GM12875 (cell line): ENCODE measurements at regions not wholly inside any gene's neighbourhood (a gene's known extent, or its start where the extent isn't known, plus 50 kb on each side); places are given as distances from the start of the nearest gene placed in this dataset.

Source experiments
- H3K4me3 ChIP-seq: one replicate; pipeline ENCODE4 v1.5.1; 2011; ENCODE audit warnings: low read depth, low read length, control low read depth
- TF ChIP-seq, protein P1 (sequence below): IDR thresholded peaks from 2 replicates; pipeline ENCODE4 v1.5.1; 2011; ENCODE audit warnings: low read depth, mild to moderate bottlenecking, control low read depth, inconsistent platforms, low read length, moderate library complexity, borderline replicate concordance; ENCODE audit not compliant: insufficient read depth

DNA sequence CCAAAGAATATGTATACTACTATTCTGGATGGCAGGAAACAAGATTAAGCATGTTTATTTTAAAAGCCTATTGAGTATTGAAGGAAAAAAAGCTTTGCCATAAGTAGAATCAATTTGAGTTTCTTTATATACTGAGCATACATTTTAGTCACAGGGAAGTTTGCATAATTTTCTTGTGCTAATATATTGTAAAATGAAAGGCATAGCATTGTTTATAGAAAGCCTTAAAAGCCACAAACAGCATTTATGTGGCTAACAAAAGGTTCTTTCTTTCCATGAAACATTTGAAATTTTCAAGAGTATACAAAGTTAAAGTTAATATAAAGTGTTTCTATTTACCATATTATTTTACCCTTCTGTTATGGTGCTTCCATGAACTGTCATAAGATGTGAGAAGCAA, 1133.8 kb upstream of the PCDH10 start:
- no peak overlapping the region for H3K4me3 ChIP-seq
- TF ChIP-seq, protein P1, sequence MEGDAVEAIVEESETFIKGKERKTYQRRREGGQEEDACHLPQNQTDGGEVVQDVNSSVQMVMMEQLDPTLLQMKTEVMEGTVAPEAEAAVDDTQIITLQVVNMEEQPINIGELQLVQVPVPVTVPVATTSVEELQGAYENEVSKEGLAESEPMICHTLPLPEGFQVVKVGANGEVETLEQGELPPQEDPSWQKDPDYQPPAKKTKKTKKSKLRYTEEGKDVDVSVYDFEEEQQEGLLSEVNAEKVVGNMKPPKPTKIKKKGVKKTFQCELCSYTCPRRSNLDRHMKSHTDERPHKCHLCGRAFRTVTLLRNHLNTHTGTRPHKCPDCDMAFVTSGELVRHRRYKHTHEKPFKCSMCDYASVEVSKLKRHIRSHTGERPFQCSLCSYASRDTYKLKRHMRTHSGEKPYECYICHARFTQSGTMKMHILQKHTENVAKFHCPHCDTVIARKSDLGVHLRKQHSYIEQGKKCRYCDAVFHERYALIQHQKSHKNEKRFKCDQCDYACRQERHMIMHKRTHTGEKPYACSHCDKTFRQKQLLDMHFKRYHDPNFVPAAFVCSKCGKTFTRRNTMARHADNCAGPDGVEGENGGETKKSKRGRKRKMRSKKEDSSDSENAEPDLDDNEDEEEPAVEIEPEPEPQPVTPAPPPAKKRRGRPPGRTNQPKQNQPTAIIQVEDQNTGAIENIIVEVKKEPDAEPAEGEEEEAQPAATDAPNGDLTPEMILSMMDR, result no peak

DNA sequence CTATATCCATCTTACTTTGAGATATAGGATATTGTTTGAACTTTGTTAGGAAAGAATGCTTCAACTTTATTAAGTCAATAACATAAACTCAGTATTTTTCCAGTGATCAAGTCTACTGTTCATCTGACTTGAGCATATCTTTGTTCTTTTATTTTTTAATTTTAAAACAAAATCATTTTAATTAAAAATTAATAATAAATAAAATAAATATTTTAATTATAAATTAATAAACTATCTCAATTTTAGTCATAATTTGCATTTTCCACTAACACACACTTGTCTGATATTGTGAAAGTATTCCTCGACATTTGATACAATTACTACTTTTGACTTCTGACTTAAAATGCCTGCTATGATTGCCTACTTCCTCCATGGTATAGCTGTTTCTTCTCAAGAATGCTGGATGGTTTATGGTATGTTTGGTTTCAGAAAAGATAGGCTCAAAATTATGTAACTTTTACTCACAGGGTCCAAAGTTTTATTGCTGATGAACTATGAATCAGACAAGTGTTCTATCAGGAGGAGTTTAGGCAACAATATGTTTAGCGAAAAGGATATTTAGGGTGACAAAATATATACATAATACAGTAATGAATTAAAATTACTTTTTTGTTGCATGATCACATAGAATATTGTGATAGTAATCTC, 1132.3 kb upstream of the PCDH10 start:
- TF ChIP-seq, protein P1, result no peak
- no peak overlapping the region for H3K4me3 ChIP-seq

DNA sequence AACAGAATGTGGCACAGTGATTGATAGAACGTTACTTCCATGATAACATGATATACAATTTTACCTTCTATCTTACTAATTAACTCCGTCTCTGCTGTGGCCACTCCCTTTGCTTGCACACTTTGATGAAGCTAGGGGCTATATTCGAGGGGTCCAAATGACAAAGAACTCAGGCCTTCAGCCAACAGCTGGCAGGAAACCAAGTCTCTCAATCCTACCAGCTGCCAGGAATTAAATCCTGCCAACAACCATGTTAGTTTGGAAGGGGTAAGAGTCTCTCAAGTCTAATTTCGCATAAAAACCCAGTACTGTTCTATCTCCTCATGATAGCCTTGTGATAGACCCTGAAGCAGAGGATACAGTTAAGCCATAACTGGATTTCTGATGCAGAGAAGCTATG, 1122.9 kb upstream of the PCDH10 start:
- H3K4me3 ChIP-seq, result no peak overlapping the region
- TF ChIP-seq, protein P1, result no peak

DNA sequence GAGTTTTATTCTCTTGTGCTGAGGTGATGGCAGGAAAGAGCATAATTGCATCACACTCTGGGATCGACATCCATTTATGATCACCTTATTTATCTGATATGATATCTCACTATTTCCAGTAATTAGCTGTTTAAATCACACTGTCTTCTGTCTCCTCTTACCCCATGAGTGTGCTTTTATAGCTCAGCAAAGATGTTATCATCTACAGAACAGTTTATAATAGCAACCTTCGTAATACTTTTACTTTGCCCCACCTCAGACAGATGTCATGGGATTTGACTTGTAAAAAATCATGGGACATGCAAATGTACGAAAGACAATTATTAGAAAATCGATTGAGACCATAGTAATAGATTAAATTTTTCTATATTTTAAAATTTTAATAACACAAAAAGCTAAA, 1122.3 kb upstream of the PCDH10 start:
- TF ChIP-seq, protein P1, result no peak
- H3K4me3 ChIP-seq, result no peak overlapping the region

DNA sequence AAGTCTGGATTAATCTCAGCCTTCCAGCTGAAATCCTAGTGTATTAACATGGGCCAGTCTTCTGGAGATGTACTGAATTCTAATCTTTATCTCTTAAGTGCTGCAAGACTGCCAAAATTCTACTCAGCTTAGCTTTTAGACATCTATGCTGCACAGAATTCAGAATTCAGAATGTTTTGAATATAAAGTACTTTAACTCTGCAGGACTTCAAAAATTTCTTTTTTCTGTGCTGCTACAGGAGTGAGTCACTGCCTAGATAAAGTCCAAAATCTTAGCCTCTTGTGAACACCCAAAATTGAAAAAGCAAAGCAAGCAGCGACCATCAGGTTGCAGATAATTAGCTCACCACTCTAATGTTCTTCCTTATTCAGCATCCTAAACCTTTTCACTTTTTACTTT, 1092.6 kb upstream of the PCDH10 start:
- TF ChIP-seq, protein P1, result no peak

DNA sequence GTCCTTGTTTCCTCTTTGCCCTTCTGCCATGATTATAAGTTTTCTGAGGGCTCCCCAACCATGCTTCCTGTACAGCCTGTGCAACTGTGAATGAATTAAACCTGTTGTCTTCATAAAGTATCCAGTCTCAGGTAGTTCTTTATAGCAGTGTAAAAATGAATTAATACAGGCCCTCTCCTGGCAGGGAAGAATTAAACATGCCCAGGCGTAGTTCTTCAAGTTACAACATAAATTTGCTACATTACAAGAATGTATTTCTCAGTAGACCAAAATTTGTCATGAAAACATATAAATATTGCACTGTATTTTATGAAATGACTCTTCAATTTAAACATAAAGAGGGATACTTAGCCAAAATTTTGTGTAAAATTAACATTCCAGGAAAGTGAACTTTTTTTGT, 1089.9 kb upstream of the PCDH10 start:
- TF ChIP-seq, protein P1, result no peak
- H3K4me3 ChIP-seq, result no peak overlapping the region

More for the DNA sequence above, 1092.6 kb upstream of the PCDH10 start:
- no peak overlapping the region for H3K4me3 ChIP-seq

DNA sequence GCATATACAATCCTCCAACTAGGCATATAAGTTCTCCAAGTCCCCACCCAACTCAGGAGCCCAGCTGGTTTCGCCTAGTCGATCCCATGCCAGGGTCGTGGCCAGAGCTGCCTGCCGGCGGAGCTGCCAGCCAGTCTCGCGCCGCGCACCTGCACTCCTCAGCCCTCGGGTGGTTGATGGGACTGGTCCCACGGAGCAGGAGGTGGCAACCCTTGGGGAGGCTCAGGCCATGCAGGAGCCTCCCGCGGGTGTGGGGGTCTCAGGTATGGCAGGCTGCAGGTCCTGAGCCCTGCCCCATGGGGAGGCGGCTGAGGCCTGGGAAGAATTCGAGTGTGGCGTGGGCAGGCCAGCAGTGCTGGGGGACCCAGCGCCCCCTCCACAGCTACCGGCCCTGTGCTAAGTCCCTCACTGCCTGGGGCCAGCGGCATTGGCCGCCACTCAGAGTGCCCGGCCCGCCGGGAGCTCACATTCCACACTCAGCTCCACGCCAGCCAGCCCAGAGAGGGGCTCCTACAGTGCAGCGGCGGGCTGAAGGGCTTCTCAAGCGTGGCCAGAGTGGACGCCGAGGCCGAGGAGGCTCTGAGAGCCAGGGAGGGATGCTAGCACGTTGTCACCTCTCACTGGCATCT, 1086.4 kb upstream of the PCDH10 start:
- no peak overlapping the region for H3K4me3 ChIP-seq

More for the DNA sequence above, 1086.4 kb upstream of the PCDH10 start:
- TF ChIP-seq, protein P1, result no peak
